Fibroblast of lung (primary cell): ENCODE measurements at regions not wholly inside any gene's neighbourhood (a gene's known extent, or its start where the extent isn't known, plus 50 kb on each side); places are given as distances from the start of the nearest gene placed in this dataset.
A peak's percentile ranks its signal among the peaks of the same experiment; 100 is the strongest.

ENCODE experiments used
- DNase-seq, 2 donors: peaks; one replicate each; pipeline versions ENCODE4 v3.0.0 to v3.0.0-alpha.2; 2010; ENCODE audit warnings: low read depth in 2 of 2
- H2AFZ ChIP-seq: 2 replicates; pipeline ENCODE4 v1.5.1; 2012; ENCODE audit warnings: low read length, control low read depth, inconsistent platforms
- H3K27ac ChIP-seq: 2 replicates; pipeline ENCODE4 v1.5.1; 2011; ENCODE audit warnings: low read length, control low read depth; ENCODE audit not compliant: insufficient read depth
- H3K27me3 ChIP-seq: 2 replicates; pipeline ENCODE4 v1.5.1; 2011; ENCODE audit warnings: mild to moderate bottlenecking, low read length; ENCODE audit not compliant: control insufficient read depth, insufficient read depth
- H3K36me3 ChIP-seq: 2 replicates; pipeline ENCODE4 v1.5.1; 2011; ENCODE audit warnings: low read length; ENCODE audit not compliant: control insufficient read depth, insufficient read depth
- H3K4me1 ChIP-seq: 2 replicates; pipeline ENCODE4 v1.5.1; 2011; ENCODE audit warnings: low read length; ENCODE audit not compliant: control insufficient read depth, insufficient read depth; ENCODE audit errors: extremely low read depth
- H3K4me2 ChIP-seq: 2 replicates; pipeline ENCODE4 v1.5.1; 2011; ENCODE audit warnings: low read length, control low read depth; ENCODE audit not compliant: insufficient read depth; ENCODE audit errors: extremely low read depth
- H3K4me3 ChIP-seq, 4 experiments: fragments of 200-600 bp in 1 of 4; sonication (generic) in 1 of 4; replicated peaks in 1 of 4; 2 replicates each; pipeline ENCODE4 v1.5.1; 2011 to 2016; ENCODE audit warnings: low read length in 4 of 4, low read depth in 3 of 4, mild to moderate bottlenecking in 3 of 4, control low read depth in 2 of 4, inconsistent platforms in 1 of 4, mixed read lengths in 1 of 4; ENCODE audit not compliant: insufficient read depth in 1 of 4; ENCODE audit errors: control extremely low read depth in 1 of 4
- H3K79me2 ChIP-seq: 2 replicates; pipeline ENCODE4 v1.5.1; 2012; ENCODE audit warnings: mild to moderate bottlenecking, low read length, inconsistent platforms; ENCODE audit not compliant: control insufficient read depth, insufficient read depth
- H3K9ac ChIP-seq: 2 replicates; pipeline ENCODE4 v1.5.1; 2011; ENCODE audit warnings: mild to moderate bottlenecking, low read length, control low read depth; ENCODE audit not compliant: insufficient read depth
- H3K9me3 ChIP-seq: 2 replicates; pipeline ENCODE4 v1.5.1; 2012; ENCODE audit warnings: low read depth, low read length; ENCODE audit not compliant: control insufficient read depth, insufficient read depth
- H4K20me1 ChIP-seq: 2 replicates; pipeline ENCODE4 v1.5.1; 2011; ENCODE audit warnings: low read length; ENCODE audit not compliant: control insufficient read depth, insufficient read depth; ENCODE audit errors: extremely low read depth
- CTCF ChIP-seq, 2 donors: IDR thresholded peaks in 1 of 2; conservative IDR thresholded peaks in 1 of 2; 1 replicate in 1 of 2; 2 replicates in 1 of 2; pipeline ENCODE4 v1.5.1; 2011 to 2012; ENCODE audit warnings: low read length in 2 of 2, control low read depth in 1 of 2, inconsistent platforms in 1 of 2, low read depth in 1 of 2, mild to moderate bottlenecking in 1 of 2
- EZH2 ChIP-seq: IDR thresholded peaks from 2 replicates; pipeline ENCODE4 v1.5.1; 2012; ENCODE audit warnings: low read length, control low read depth, mild to moderate bottlenecking; ENCODE audit errors: missing control alignments

GRCh38 chr7:42572056-42572455, 335.0 kb upstream of the GLI3 start:
- H3K27ac ChIP-seq = no peak overlapping the region
- no peak for TF ChIP-seq CTCF (conservative IDR thresholded peaks at IDR 0.05 in 1 of 2, IDR thresholded peaks at IDR 0.05 in 1 of 2; ENCODE audit: low read depth in 1 of 2, low read length in 2 of 2)
- TF ChIP-seq EZH2 = no peak
- DNase-seq = peak; percentile 2 to 87
- no peaks in the 10 kb centered on the region for H3K27me3 ChIP-seq
- no peaks in the 10 kb centered on the region for H4K20me1 ChIP-seq
- H3K4me3 ChIP-seq = no peak overlapping the region
- H3K9ac ChIP-seq = no peak overlapping the region
- no peaks in the 10 kb centered on the region for H3K79me2 ChIP-seq
- no peaks in the 10 kb centered on the region for H3K36me3 ChIP-seq
- H3K4me1 ChIP-seq = no peaks in the 10 kb centered on the region
- H3K4me2 ChIP-seq = no peak overlapping the region
- no peaks in the 10 kb centered on the region for H3K9me3 ChIP-seq
- no peak overlapping the region for H2AFZ ChIP-seq

DNA sequence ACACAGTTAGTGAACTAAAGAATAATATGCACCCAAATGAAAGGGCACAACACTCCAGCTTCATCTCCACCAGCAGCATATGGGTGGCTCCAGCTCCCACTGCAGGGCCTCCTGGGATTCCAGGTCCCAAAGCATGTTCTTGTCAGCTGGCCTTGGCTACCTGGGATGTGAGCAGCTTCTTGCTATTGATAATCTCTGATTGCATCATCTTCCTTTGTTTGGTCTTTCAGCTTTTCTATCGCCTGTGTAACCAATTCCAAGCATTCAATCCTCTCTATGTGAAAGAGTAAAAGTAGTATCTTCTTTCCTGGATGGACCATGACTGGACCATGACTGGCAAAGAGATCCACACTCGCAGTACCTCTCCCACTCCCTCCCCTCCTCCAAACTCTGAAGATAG, 333.9 kb upstream of the GLI3 start:
- TF ChIP-seq EZH2 = no peak
- no peak for TF ChIP-seq CTCF (conservative IDR thresholded peaks at IDR 0.05 in 1 of 2, IDR thresholded peaks at IDR 0.05 in 1 of 2; ENCODE audit: low read depth in 1 of 2, low read length in 2 of 2)
- no peak overlapping the region for H2AFZ ChIP-seq
- H3K27me3 ChIP-seq = no peaks in the 10 kb centered on the region
- H3K4me3 ChIP-seq = no peak overlapping the region
- no peaks in the 10 kb centered on the region for H4K20me1 ChIP-seq
- no peak overlapping the region for H3K27ac ChIP-seq
- no peaks in the 10 kb centered on the region for H3K36me3 ChIP-seq
- no peak overlapping the region for H3K4me2 ChIP-seq
- H3K4me1 ChIP-seq = no peaks in the 10 kb centered on the region
- no peaks in the 10 kb centered on the region for H3K9me3 ChIP-seq
- no peak overlapping the region for H3K9ac ChIP-seq
- no peaks in the 10 kb centered on the region for H3K79me2 ChIP-seq
- DNase-seq = no peak

GRCh38 chr7:42567051-42567450, 330.0 kb upstream of the GLI3 start:
- H2AFZ ChIP-seq = no peak overlapping the region
- no peaks in the 10 kb centered on the region for H3K4me1 ChIP-seq
- TF ChIP-seq EZH2 (no peak), CTCF (conservative IDR thresholded peaks at IDR 0.05 in 1 of 2, IDR thresholded peaks at IDR 0.05 in 1 of 2; ENCODE audit: low read depth in 1 of 2, low read length in 2 of 2) (no peak)
- peak in 1 of 2 donors; percentile 22 for DNase-seq
- H3K27me3 ChIP-seq = no peaks in the 10 kb centered on the region
- no peak overlapping the region for H3K4me2 ChIP-seq
- no peaks in the 10 kb centered on the region for H3K79me2 ChIP-seq
- no peaks in the 10 kb centered on the region for H3K9me3 ChIP-seq
- H3K36me3 ChIP-seq = no peaks in the 10 kb centered on the region
- H3K9ac ChIP-seq = no peak overlapping the region
- H3K4me3 ChIP-seq = no peak overlapping the region
- no peaks in the 10 kb centered on the region for H4K20me1 ChIP-seq
- H3K27ac ChIP-seq = no peak overlapping the region
